ENCODE measurements at regions not wholly inside any gene's neighbourhood (a gene's known extent, or its start where the extent isn't known, plus 50 kb on each side); places are given as distances from the start of the nearest gene placed in this dataset.
"Not testable (repeated sequence)": the region's sequence is repeated elsewhere in the genome, so short reads cannot be mapped to it uniquely, and the experiment has no call there.

DNA sequence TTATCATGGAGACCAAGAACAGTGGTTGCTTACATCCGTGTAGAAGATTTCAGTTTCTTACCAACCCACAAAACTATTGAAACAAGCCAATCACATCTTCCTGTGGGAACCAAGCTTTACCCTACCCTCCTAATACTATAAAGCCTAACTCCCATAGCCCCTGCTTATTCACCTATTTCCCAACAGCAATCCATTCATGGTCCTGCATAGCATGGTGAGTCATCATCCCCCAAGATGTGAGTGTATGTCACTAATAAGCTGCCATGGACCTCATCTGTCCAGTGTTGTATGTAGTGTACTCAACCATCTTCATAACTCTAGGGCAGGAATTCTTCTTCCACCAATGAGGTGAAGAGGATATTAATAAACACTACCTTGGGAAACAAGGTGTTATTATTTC lies 1620.4 kb upstream of the FLRT2 start:
- H3K4me3 ChIP-seq (ENCODE audit: low read depth, low read length), result no peak overlapping the region
- TF ChIP-seq, protein P1, sequence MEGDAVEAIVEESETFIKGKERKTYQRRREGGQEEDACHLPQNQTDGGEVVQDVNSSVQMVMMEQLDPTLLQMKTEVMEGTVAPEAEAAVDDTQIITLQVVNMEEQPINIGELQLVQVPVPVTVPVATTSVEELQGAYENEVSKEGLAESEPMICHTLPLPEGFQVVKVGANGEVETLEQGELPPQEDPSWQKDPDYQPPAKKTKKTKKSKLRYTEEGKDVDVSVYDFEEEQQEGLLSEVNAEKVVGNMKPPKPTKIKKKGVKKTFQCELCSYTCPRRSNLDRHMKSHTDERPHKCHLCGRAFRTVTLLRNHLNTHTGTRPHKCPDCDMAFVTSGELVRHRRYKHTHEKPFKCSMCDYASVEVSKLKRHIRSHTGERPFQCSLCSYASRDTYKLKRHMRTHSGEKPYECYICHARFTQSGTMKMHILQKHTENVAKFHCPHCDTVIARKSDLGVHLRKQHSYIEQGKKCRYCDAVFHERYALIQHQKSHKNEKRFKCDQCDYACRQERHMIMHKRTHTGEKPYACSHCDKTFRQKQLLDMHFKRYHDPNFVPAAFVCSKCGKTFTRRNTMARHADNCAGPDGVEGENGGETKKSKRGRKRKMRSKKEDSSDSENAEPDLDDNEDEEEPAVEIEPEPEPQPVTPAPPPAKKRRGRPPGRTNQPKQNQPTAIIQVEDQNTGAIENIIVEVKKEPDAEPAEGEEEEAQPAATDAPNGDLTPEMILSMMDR (IDR thresholded peaks at IDR 0.05; ENCODE audit: low read depth, low read length), result no peak

DNA sequence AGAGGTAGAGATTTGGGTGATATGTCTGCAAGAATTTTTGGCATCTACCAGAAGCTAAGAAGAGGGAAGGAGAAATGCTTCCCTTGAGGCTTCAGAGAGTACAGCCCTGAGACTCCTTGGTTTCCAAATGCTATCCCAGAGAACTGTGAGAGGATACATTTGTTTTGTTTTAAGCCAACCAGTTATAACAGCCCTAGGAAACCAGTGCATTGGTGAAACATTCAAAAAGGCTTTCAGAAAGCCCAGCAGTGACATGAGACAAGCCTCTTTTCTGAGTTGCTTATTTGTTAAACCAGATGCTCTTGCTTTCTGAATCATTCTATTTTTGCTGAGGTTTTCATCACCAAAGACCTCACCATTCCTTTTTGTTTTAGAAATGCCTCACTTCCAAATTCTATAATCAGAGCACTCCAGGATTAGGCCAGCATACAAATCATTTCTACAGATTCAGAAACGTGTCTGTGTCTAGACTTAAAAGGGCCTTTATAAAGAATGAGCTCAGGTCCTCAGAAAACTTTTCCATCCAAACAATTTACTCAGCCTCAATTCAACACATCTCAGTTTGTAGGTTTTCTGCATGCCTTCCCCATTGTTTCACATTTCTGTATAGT lies 1617.8 kb upstream of the FLRT2 start:
- no peak overlapping the region for H3K4me3 ChIP-seq (ENCODE audit: low read depth, low read length)
- TF ChIP-seq, protein P1 (IDR thresholded peaks at IDR 0.05; ENCODE audit: low read depth, low read length), result no peak

DNA sequence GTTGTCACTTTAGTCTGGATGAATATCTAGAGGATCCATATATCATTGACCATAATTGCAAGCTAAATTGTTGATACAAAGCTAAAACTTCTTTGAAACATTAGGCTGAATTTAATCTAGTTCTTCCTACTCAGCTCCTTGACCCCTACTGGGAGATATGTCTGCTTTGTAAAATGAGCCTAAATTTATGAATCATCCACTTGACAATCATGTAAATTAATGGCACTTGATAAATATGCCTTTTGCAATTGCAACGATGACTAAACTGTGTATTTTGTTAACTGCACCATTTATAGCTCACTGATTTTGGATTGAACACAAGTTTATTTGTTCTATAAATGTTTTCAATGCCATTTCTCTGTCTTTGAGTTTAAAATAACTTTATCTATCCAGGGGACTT lies 1616.5 kb upstream of the FLRT2 start:
- TF ChIP-seq, protein P1 (IDR thresholded peaks at IDR 0.05; ENCODE audit: low read depth, low read length), result no peak
- no peak overlapping the region for H3K4me3 ChIP-seq (ENCODE audit: low read depth, low read length)

DNA sequence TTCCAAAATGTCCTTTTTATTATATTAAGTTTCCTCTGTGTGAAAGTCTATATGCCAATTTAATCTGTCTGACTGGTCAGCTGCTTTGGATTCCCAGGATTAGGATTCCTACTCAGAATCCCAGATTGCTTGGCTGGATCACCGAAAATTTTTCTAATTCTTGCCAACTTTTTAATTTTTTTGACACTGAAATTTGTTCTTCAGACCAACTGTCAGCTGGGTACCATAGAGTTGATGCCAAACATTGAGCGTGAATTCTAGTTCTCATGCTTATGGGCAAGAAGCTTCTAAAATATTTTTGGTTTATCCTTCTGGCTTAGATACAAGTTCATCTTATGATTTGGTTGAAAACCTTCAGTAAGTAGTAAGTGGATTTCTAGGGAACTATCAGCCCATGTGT lies 1611.4 kb upstream of the FLRT2 start:
- TF ChIP-seq, protein P1 (IDR thresholded peaks at IDR 0.05; ENCODE audit: low read depth, low read length), result no peak
- H3K4me3 ChIP-seq (ENCODE audit: low read depth, low read length), result no peak overlapping the region

DNA sequence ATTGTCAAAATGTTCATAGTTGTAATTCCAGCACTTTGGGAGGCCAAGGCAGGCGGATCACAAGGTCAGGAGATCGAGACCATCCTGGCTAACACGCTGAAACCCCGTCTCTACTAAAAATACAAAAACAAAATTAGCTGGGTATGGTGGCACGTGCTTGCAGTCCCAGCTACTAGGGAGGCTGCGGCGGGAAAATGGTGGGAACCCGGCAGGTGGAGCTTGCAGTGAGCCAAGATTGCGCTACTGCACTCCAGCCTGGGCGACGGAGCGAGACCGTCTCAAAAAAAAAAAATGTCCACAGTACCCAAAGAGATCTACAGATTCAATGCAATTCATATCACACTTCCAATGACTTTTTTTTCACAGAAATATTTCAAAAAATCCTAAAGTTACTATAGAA lies 1610.3 kb upstream of the FLRT2 start:
- H3K4me3 ChIP-seq (ENCODE audit: low read depth, low read length), result not testable (repeated sequence)

DNA sequence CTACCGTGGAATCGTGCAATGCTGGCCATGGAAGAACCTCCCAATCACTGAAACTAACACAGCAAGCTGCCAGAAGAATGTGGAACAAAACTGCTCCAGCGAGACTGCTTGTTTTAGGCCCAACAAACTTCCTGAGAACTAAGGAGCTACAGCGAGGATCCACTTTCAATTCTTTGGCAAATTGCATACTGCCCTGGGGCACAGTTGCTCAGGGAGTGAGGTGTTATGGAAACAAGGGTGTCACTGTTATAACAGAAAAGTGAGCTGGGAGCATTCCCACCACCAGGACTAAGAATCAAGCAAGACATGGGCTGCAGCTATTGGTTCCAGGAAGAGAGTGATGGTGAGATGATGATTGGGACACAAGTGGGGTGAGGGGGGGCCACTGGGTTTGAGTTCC lies 1606.1 kb upstream of the FLRT2 start:
- TF ChIP-seq, protein P1 (IDR thresholded peaks at IDR 0.05; ENCODE audit: low read depth, low read length), result no peak
- no peak overlapping the region for H3K4me3 ChIP-seq (ENCODE audit: low read depth, low read length)

DNA sequence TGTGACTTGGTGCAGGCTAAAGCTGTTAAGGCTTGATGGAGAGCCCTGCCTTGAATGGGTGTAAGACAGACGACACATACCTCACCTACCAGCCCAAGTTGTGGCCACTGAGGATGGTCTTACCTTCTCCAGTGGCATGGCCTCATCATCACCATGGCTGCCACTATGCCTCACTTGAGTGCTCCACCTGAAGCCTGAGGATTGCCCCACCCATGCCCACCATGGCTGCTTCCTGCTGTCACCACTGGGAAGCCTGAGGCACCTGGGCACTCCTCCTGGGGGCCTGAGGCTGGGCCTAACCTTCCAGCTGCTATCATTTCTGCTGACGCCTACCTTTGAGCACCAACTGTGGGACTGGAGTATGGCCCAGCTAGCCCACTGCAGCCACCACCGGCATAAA lies 1605.7 kb upstream of the FLRT2 start:
- H3K4me3 ChIP-seq (ENCODE audit: low read depth, low read length), result no peak overlapping the region
- TF ChIP-seq, protein P1 (IDR thresholded peaks at IDR 0.05; ENCODE audit: low read depth, low read length), result no peak

DNA sequence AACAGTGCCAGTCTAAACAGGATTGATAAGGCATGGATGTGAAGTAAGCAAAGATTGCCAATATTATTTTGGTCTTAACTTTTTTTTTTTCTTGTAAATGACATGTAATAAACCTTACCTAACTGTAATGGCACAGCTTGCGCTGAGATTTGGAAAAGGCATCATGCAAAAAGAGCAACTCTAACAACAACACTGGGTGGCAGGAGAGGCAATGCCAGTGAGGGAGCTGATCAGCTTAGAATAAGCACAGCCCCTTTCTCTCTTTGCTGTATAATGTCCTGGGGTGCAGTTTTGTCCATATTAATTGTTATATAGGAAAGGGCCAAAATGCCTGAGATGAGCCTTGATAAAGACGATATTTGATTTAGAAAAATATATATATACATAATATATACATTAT lies 1589.7 kb upstream of the FLRT2 start:
- TF ChIP-seq, protein P1 (IDR thresholded peaks at IDR 0.05; ENCODE audit: low read depth, low read length), result no peak
- H3K4me3 ChIP-seq (ENCODE audit: low read depth, low read length), result no peak overlapping the region

Measured in WI38 (cell line).